GM18861 (cell line): ENCODE measurements at regions not wholly inside any gene's neighbourhood (a gene's known extent, or its start where the extent isn't known, plus 50 kb on each side); places are given as distances from the start of the nearest gene placed in this dataset.

Source experiments
- ATAC-seq: cut with Tn5 transposase; IDR thresholded peaks from one replicate; pipeline ENCODE4 v1.9.1; 2021; ENCODE audit not compliant: unreplicated experiment

GRCh38 chr16:85430523-85431421 is 182.3 kb upstream of the GSE1 start:
- ATAC-seq, result no peak

GRCh38 chr16:85431431-85432124 is 181.5 kb upstream of the GSE1 start:
- ATAC-seq, result no peak

GRCh38 chr16:85432606-85433005 is 180.5 kb upstream of the GSE1 start:
- ATAC-seq, result no peak

- ATAC-seq, result no peak
These were observed 179.6 kb upstream of the GSE1 start for GRCh38 chr16:85433477-85433876.

- ATAC-seq, result no peak
These were observed 177.8 kb upstream of the GSE1 start for GRCh38 chr16:85435286-85435685.

GRCh38 chr16:85435700-85436099 is 177.4 kb upstream of the GSE1 start:
- ATAC-seq, result no peak

- no peak for ATAC-seq
These were observed 176.9 kb upstream of the GSE1 start for GRCh38 chr16:85436207-85436606.

GRCh38 chr16:85436636-85437165 is 176.4 kb upstream of the GSE1 start:
- no peak for ATAC-seq

GRCh38 chr16:85437166-85438052 is 175.7 kb upstream of the GSE1 start:
- ATAC-seq, result no peak

GRCh38 chr16:85438981-85439685 is 174.0 kb upstream of the GSE1 start:
- no peak for ATAC-seq

- ATAC-seq, result no peak
These were observed 172.4 kb upstream of the GSE1 start for GRCh38 chr16:85440744-85441143.

- no peak for ATAC-seq
These were observed 171.8 kb upstream of the GSE1 start for GRCh38 chr16:85441189-85441889.

- no peak for ATAC-seq
These were observed 171.0 kb upstream of the GSE1 start for GRCh38 chr16:85441890-85442670.

- ATAC-seq, result no peak
These were observed 170.0 kb upstream of the GSE1 start for GRCh38 chr16:85443116-85443515.

GRCh38 chr16:85443531-85443930 is 169.6 kb upstream of the GSE1 start:
- ATAC-seq, result no peak

- no peak for ATAC-seq
These were observed 167.9 kb upstream of the GSE1 start for GRCh38 chr16:85445064-85445778.

- ATAC-seq, result no peak
These were observed 167.3 kb upstream of the GSE1 start for GRCh38 chr16:85445779-85446222.

GRCh38 chr16:85446951-85447692 is 166.0 kb upstream of the GSE1 start:
- ATAC-seq, result peak; percentile 71
